Endodermal cell (in vitro differentiated cells): ENCODE measurements at regions not wholly inside any gene's neighbourhood (a gene's known extent, or its start where the extent isn't known, plus 50 kb on each side); places are given as distances from the start of the nearest gene placed in this dataset.

Source experiments
- DNase-seq: peaks from one replicate; pipeline ENCODE4 v3.0.0-alpha.2; 2017
- H3K27ac ChIP-seq: 2 replicates; pipeline ENCODE4 v1.5.1; 2013; ENCODE audit warnings: mild to moderate bottlenecking, low read depth, low read length, moderate library complexity
- H3K27me3 ChIP-seq: 2 replicates; pipeline ENCODE4 v1.6.1; 2013; ENCODE audit warnings: mild to moderate bottlenecking, low read length, moderate library complexity; ENCODE audit not compliant: insufficient read depth, control insufficient read depth, poor library complexity, severe bottlenecking
- H3K36me3 ChIP-seq: 2 replicates; pipeline ENCODE4 v1.7.0; 2013; ENCODE audit warnings: mild to moderate bottlenecking, low read length, moderate library complexity; ENCODE audit not compliant: control insufficient read depth, insufficient read depth
- H3K4me1 ChIP-seq: one replicate; pipeline ENCODE4 v1.7.0; 2013; ENCODE audit warnings: low read length; ENCODE audit not compliant: control insufficient read depth, insufficient read depth
- H3K4me3 ChIP-seq: 2 replicates; pipeline ENCODE4 v1.5.1; 2013; ENCODE audit warnings: mild to moderate bottlenecking, low read length, moderate library complexity
- H3K9ac ChIP-seq: 2 replicates; pipeline ENCODE4 v1.6.1; 2013; ENCODE audit warnings: mild to moderate bottlenecking, low read length, moderate library complexity; ENCODE audit not compliant: poor library complexity, severe bottlenecking; ENCODE audit errors: extremely low read depth
- H3K9me3 ChIP-seq: 2 replicates; pipeline ENCODE4 v1.6.1; 2013; ENCODE audit warnings: mild to moderate bottlenecking, low read length, moderate library complexity; ENCODE audit not compliant: control insufficient read depth
- H3K27ac Mint-ChIP-seq: 2 replicates; pipeline ENCODE4 v1.8.0; 2020; ENCODE audit warnings: mixed read lengths
- H3K27me3 Mint-ChIP-seq: 2 replicates; pipeline ENCODE4 v1.8.0; 2021; ENCODE audit warnings: mild to moderate bottlenecking, mixed read lengths; ENCODE audit not compliant: insufficient read depth
- H3K36me3 Mint-ChIP-seq: 2 replicates; pipeline ENCODE4 v1.8.0; 2020; ENCODE audit warnings: low read depth, mixed read lengths
- H3K4me1 Mint-ChIP-seq: 2 replicates; pipeline ENCODE4 v1.8.0; 2020; ENCODE audit warnings: mixed read lengths
- H3K4me3 Mint-ChIP-seq: 2 replicates; pipeline ENCODE4 v1.8.0; 2020; ENCODE audit warnings: mild to moderate bottlenecking, moderate library complexity, mixed read lengths
- H3K9me3 Mint-ChIP-seq: 2 replicates; pipeline ENCODE4 v1.8.0; 2020; ENCODE audit warnings: mild to moderate bottlenecking, mixed read lengths
- CTCF ChIP-seq: fragments of 200-600 bp; sonication (generic); conservative IDR thresholded peaks from 2 replicates; pipeline ENCODE4 v1.5.0; 2021; ENCODE audit warnings: antibody characterized with exemption, mild to moderate bottlenecking
- WGBS, 2 experiments: methylation state at CpG; one replicate each; pipeline versions ENCODE4 v1.1.5 to v1.1.7; 2013; ENCODE audit warnings: missing lambda C conversion rate in 2 of 2, mixed read lengths in 1 of 2; ENCODE audit not compliant: insufficient coverage in 1 of 2, insufficient read length in 1 of 2; 5-methylcytosine and 5-hydroxymethylcytosine counted together

GRCh38 chr15:29938361-29939335 lies 116.4 kb upstream of the TJP1 start:
- Mint-ChIP-seq H3K36me3 (no peaks in the 10 kb centered on the region), H3K4me3 (no peak overlapping the region), H3K27me3 (no peaks in the 10 kb centered on the region), H3K4me1 (peaks cover 23% of the 10 kb centered on the region), H3K27ac (no peak overlapping the region), H3K9me3 (no peaks in the 10 kb centered on the region)
- Histone ChIP-seq H3K4me3 (no peak overlapping the region), H3K9me3 (no peaks in the 10 kb centered on the region), H3K27me3 (no peaks in the 10 kb centered on the region), H3K4me1 (peaks cover 4% of the 10 kb centered on the region), H3K27ac (no peak overlapping the region), H3K36me3 (no peaks in the 10 kb centered on the region), H3K9ac (no peak overlapping the region)
- 86 to 94% methylated on average over 12 to 14 of the region's 14 CpGs for WGBS, 2 experiments
- no peak for DNase-seq
- peak; percentile 63 for TF ChIP-seq CTCF

GRCh38 chr15:29937956-29938355 lies 115.7 kb upstream of the TJP1 start:
- Mint-ChIP-seq H3K27me3 (no peaks in the 10 kb centered on the region), H3K4me1 (peaks cover 30% of the 10 kb centered on the region), H3K27ac (no peak overlapping the region)

More at GRCh38 chr15:29937956-29938355, 115.7 kb upstream of the TJP1 start:
- 77 to 90% methylated on average over 2 of the region's 2 CpGs for WGBS, 2 experiments
- Histone ChIP-seq H3K27ac (no peak overlapping the region), H3K4me3 (no peak overlapping the region), H3K27me3 (no peaks in the 10 kb centered on the region), H3K9ac (no peak overlapping the region), H3K36me3 (no peaks in the 10 kb centered on the region), H3K4me1 (peaks cover 4% of the 10 kb centered on the region), H3K9me3 (no peaks in the 10 kb centered on the region)
- TF ChIP-seq CTCF: no peak
- no peaks in the 10 kb centered on the region for H3K36me3 Mint-ChIP-seq
- no peak for DNase-seq
- H3K9me3 Mint-ChIP-seq: no peaks in the 10 kb centered on the region
- H3K4me3 Mint-ChIP-seq: no peak overlapping the region
